GM12878 (cell line): ENCODE measurements at regions not wholly inside any gene's neighbourhood (a gene's known extent, or its start where the extent isn't known, plus 50 kb on each side); places are given as distances from the start of the nearest gene placed in this dataset.

Experiments used
- ATAC-seq: fragments of 200-7000 bp; cut with Tn5 transposase; 3 replicates; pipeline ENCODE4 v1.9.1; 2020; ENCODE audit warnings: mild to moderate bottlenecking, moderate library complexity
- BruUV-seq: library from RNA; stranded (reverse); fragments of 400-500 nt; replicated peaks from 2 replicates; lab custom pipeline; 2021; lab: Mats Ljungman, UMichigan
- CTCF ChIA-PET: fragments of 300-600 bp; sonication (Branson Sonifier 250); formaldehyde crosslinking; extraction: SDS; loops from one replicate; lab custom pipeline; 2021; ENCODE audit warnings: inconsistent platforms; lab: Yijun Ruan, JAX
- POLR2A ChIA-PET: fragments of 350-600 bp; formaldehyde crosslinking; extraction: SDS; loops from one replicate; lab custom pipeline; 2021; ENCODE audit warnings: inconsistent platforms; lab: Charles Lee
- RAD21 ChIA-PET: fragments of 300-600 bp; sonication (Branson Sonifier 250); formaldehyde crosslinking; loops from one replicate; lab custom pipeline; 2023; ENCODE audit warnings: antibody characterized with exemption; ENCODE audit not compliant: unreplicated experiment; lab: Charles Lee
- SMC1A ChIA-PET: fragments of 300-600 bp; sonication (Branson Sonifier 250); formaldehyde crosslinking; loops from one replicate; lab custom pipeline; 2023; ENCODE audit not compliant: unreplicated experiment, uncharacterized antibody; lab: Charles Lee
- DNase-seq: peaks from one replicate; pipeline ENCODE4 v3.0.0-alpha.2; 2011; ENCODE audit warnings: low read depth, low spot score
- FAIRE-seq: peaks from 3 replicates; lab custom pipeline; 2011; peaks lifted over from hg19 to GRCh38; lab: Jason Lieb, UNC
- H2AFZ ChIP-seq: 2 replicates; pipeline ENCODE4 v1.6.0; 2011; ENCODE audit warnings: low read depth, low read length, control low read depth; ENCODE audit not compliant: control insufficient read depth
- H3K27ac ChIP-seq: 2 replicates; pipeline ENCODE4 v1.5.1; 2011; ENCODE audit warnings: control low read depth; ENCODE audit not compliant: control insufficient read depth, insufficient read depth
- H3K27me3 ChIP-seq, 2 experiments: replicated peaks in 1 of 2; 2 replicates each; pipeline versions ENCODE4 v1.6.0 to v1.6.1; 2011; ENCODE audit warnings: low read length in 1 of 2; ENCODE audit not compliant: control insufficient read depth in 2 of 2, insufficient read depth in 2 of 2
- H3K36me3 ChIP-seq, 2 experiments: 2 replicates each; pipeline ENCODE4 v1.5.1; 2011; ENCODE audit warnings: low read length in 1 of 2; ENCODE audit not compliant: control insufficient read depth in 2 of 2, insufficient read depth in 2 of 2
- H3K4me1 ChIP-seq: 2 replicates; pipeline ENCODE4 v1.6.1; 2011; ENCODE audit warnings: mild to moderate bottlenecking, low read length, moderate library complexity, mixed read lengths; ENCODE audit not compliant: control insufficient read depth, insufficient read depth
- H3K4me2 ChIP-seq: 2 replicates; pipeline ENCODE4 v1.6.0; 2011; ENCODE audit warnings: control low read depth; ENCODE audit not compliant: control insufficient read depth, insufficient read depth
- H3K4me3 ChIP-seq: fragments of 200-600 bp; sonication (generic); 2 replicates; pipeline ENCODE4 v1.5.1; 2016
- H3K79me2 ChIP-seq: 2 replicates; pipeline ENCODE4 v1.6.0; 2011; ENCODE audit warnings: low read length; ENCODE audit not compliant: control insufficient read depth, insufficient read depth
- H3K9ac ChIP-seq: 2 replicates; pipeline ENCODE4 v1.8.0; 2011; ENCODE audit warnings: low read length, control low read depth, mixed read lengths; ENCODE audit not compliant: control insufficient read depth, insufficient read depth
- H3K9me3 ChIP-seq: replicated peaks from 3 replicates; pipeline ENCODE4 v1.5.1; 2011; ENCODE audit warnings: mild to moderate bottlenecking, low read length; ENCODE audit not compliant: control insufficient read depth, insufficient read depth
- H4K20me1 ChIP-seq: 2 replicates; pipeline ENCODE4 v1.6.0; 2011; ENCODE audit not compliant: control insufficient read depth, insufficient read depth
- CBX3 ChIP-seq: fragments of 200-600 bp; sonication (generic); IDR thresholded peaks from 2 replicates; pipeline ENCODE4 v1.6.1; 2016; ENCODE audit warnings: low read depth, borderline replicate concordance
- FOXM1 ChIP-seq: IDR thresholded peaks from 2 replicates; pipeline ENCODE4 v1.6.1; 2012; ENCODE audit warnings: low read depth, mild to moderate bottlenecking, inconsistent platforms, low read length, moderate library complexity
- MAX ChIP-seq: IDR thresholded peaks from 2 replicates; pipeline ENCODE4 v1.6.1; 2012; ENCODE audit warnings: low read depth, low read length, improper control_type of control experiment
- MXI1 ChIP-seq: fragments of 150-350 bp; IDR thresholded peaks from 2 replicates; pipeline ENCODE4 v1.6.1; 2011; ENCODE audit warnings: low read depth, mild to moderate bottlenecking, inconsistent platforms, low read length, improper control_type of control experiment
- NFYB ChIP-seq: IDR thresholded peaks from 2 replicates; pipeline ENCODE4 v1.6.1; 2011; ENCODE audit warnings: low read depth, mild to moderate bottlenecking, low read length, improper control_type of control experiment, moderate library complexity; ENCODE audit not compliant: insufficient read depth
- POU2F2 ChIP-seq: IDR thresholded peaks from 3 replicates; pipeline ENCODE4 v1.6.1; 2011; ENCODE audit warnings: low read depth, mild to moderate bottlenecking, low read length, borderline replicate concordance
- RFX5 ChIP-seq: IDR thresholded peaks from 2 replicates; pipeline ENCODE4 v1.6.1; 2011; ENCODE audit warnings: low read depth, low read length, improper control_type of control experiment
- SIX5 ChIP-seq: IDR thresholded peaks from 2 replicates; pipeline ENCODE4 v1.6.1; 2011; ENCODE audit warnings: mild to moderate bottlenecking, low read depth, low read length, moderate library complexity; ENCODE audit not compliant: severe bottlenecking
- SPI1 ChIP-seq: IDR thresholded peaks from 2 replicates; pipeline ENCODE4 v1.6.1; 2011; ENCODE audit warnings: low read depth, mild to moderate bottlenecking, low read length, moderate library complexity, borderline replicate concordance; ENCODE audit not compliant: insufficient read depth
- TCF7 ChIP-seq: IDR thresholded peaks from 2 replicates; pipeline ENCODE4 v1.6.1; 2014; ENCODE audit warnings: antibody characterized with exemption, borderline replicate concordance
- WGBS: methylation state at CpG from one replicate; pipeline ENCODE4 v1.1.6; 2016; ENCODE audit warnings: low lambda C conversion rate; ENCODE audit not compliant: insufficient replicate concordance, insufficient coverage; ENCODE audit errors: missing lambda C conversion rate; 5-methylcytosine and 5-hydroxymethylcytosine counted together
- in situ Hi-C: fragments of 300-500 bp; cut with MboI; formaldehyde crosslinking; loops from 9 replicates; pipeline ENCODE4 v1.14.3; 2018; ENCODE audit warnings: mixed read lengths
- intact Hi-C: fragments of 100-400 bp; cut with micrococcal nuclease; formaldehyde crosslinking; loops from one replicate; pipeline ENCODE4 v1.14.2; 2022; ENCODE audit not compliant: unreplicated experiment
- TF ChIP-seq, protein P1 (sequence below): IDR thresholded peaks from 2 replicates; pipeline ENCODE4 v1.6.1; 2011; ENCODE audit warnings: low read depth, low read length, improper control_type of control experiment, borderline replicate concordance
- TF ChIP-seq, protein P2 (sequence below): fragments of 450-650 bp; IDR thresholded peaks from 2 replicates; pipeline ENCODE4 v1.6.1; 2017; ENCODE audit warnings: mild to moderate bottlenecking
- TF ChIP-seq, protein P3 (sequence below): IDR thresholded peaks from 2 replicates; pipeline ENCODE4 v1.6.1; 2011; ENCODE audit warnings: borderline replicate concordance, low read depth, mild to moderate bottlenecking, moderate library complexity, low read length; ENCODE audit not compliant: insufficient read depth, poor library complexity, severe bottlenecking
- TF ChIP-seq, protein P4 (sequence below): IDR thresholded peaks from 2 replicates; pipeline ENCODE4 v1.6.1; 2012; ENCODE audit warnings: low read depth, low read length, improper control_type of control experiment

DNA sequence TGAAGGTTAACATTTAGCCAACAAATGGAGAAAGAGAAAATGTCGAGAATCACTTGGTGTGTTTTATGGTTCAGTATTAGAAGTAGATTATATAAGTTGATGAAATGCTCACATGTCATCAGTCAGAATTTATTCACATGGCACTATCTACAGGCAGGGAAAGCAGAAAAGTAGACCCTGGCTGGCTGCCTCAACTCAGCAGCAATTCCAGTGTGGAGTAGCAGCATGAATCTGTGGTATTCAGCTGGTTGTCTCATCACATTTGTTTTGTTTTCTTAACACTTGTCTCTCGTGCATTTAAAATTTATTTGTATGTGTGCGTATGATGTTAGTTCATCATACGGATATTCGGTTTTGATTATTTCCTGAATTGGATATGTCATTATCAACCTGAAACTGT is 153.5 kb upstream of the OR13F1 start (continued):
- TF ChIP-seq, protein P1, sequence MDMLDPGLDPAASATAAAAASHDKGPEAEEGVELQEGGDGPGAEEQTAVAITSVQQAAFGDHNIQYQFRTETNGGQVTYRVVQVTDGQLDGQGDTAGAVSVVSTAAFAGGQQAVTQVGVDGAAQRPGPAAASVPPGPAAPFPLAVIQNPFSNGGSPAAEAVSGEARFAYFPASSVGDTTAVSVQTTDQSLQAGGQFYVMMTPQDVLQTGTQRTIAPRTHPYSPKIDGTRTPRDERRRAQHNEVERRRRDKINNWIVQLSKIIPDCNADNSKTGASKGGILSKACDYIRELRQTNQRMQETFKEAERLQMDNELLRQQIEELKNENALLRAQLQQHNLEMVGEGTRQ: no peak
- TF ChIP-seq, protein P2, sequence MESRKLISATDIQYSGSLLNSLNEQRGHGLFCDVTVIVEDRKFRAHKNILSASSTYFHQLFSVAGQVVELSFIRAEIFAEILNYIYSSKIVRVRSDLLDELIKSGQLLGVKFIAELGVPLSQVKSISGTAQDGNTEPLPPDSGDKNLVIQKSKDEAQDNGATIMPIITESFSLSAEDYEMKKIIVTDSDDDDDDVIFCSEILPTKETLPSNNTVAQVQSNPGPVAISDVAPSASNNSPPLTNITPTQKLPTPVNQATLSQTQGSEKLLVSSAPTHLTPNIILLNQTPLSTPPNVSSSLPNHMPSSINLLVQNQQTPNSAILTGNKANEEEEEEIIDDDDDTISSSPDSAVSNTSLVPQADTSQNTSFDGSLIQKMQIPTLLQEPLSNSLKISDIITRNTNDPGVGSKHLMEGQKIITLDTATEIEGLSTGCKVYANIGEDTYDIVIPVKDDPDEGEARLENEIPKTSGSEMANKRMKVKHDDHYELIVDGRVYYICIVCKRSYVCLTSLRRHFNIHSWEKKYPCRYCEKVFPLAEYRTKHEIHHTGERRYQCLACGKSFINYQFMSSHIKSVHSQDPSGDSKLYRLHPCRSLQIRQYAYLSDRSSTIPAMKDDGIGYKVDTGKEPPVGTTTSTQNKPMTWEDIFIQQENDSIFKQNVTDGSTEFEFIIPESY: no peak
- no peak for TF ChIP-seq MXI1
- TF ChIP-seq POU2F2: no peak

DNA sequence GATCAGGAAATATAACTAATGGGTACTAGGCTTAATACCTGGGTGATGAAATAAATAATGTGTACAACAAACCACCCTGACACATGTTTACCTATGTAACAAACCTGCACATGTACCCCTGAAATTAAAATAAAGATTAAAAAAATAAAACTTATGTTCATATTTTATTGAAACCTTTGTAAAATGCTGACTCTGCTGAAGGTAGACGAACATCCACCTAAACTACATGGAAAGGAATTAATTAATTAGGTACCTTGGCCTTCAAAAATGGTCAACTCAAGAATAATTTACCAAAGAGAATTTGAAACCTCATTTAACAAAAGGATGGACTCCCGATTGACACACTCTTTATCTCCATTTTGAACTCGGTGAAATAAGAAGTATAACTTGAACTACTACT is 152.3 kb upstream of the OR13F1 start:
- ChIA-PET CTCF (no interaction called here), SMC1A (interaction anchor here (0.7 kb wide), 1 partner anchor 11 kb away, joined by 3 read pairs; no protein-coding TSS in a partner anchor), RAD21 (interaction anchor here (1.4 kb wide), 1 partner anchor 35 kb away, joined by 3 read pairs; no protein-coding TSS in a partner anchor), POLR2A (no interaction called here)
- Histone ChIP-seq H3K79me2 (no peaks in the 10 kb centered on the region), H3K4me1 (no peaks in the 10 kb centered on the region), H3K4me3 (no peak overlapping the region), H3K27ac (no peak overlapping the region), H3K27me3 (no peaks in the 10 kb centered on the region), H3K4me2 (no peak overlapping the region), H4K20me1 (no peaks in the 10 kb centered on the region), H3K9me3 (no peaks in the 10 kb centered on the region), H2AFZ (no peak overlapping the region), H3K36me3 (no peaks in the 10 kb centered on the region), H3K9ac (no peak overlapping the region)
- ATAC-seq (no peak), DNase-seq (no peak), FAIRE-seq (no peak)
- in situ Hi-C loops (no loop called here), intact Hi-C loops (no loop called here)
- BruUV-seq: no TSS peak
- 0% methylated on average over 3 of the region's 3 CpGs for WGBS
- TF ChIP-seq SPI1: no peak
- no peak for TF ChIP-seq FOXM1
- TF ChIP-seq, protein P1: no peak
- no peak for TF ChIP-seq MXI1
- no peak for TF ChIP-seq NFYB
- TF ChIP-seq, protein P3, sequence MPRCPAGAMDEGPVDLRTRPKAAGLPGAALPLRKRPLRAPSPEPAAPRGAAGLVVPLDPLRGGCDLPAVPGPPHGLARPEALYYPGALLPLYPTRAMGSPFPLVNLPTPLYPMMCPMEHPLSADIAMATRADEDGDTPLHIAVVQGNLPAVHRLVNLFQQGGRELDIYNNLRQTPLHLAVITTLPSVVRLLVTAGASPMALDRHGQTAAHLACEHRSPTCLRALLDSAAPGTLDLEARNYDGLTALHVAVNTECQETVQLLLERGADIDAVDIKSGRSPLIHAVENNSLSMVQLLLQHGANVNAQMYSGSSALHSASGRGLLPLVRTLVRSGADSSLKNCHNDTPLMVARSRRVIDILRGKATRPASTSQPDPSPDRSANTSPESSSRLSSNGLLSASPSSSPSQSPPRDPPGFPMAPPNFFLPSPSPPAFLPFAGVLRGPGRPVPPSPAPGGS: no peak
- TF ChIP-seq RFX5: no peak
- TF ChIP-seq TCF7: no peak
- no peak for TF ChIP-seq CBX3
- TF ChIP-seq, protein P4, sequence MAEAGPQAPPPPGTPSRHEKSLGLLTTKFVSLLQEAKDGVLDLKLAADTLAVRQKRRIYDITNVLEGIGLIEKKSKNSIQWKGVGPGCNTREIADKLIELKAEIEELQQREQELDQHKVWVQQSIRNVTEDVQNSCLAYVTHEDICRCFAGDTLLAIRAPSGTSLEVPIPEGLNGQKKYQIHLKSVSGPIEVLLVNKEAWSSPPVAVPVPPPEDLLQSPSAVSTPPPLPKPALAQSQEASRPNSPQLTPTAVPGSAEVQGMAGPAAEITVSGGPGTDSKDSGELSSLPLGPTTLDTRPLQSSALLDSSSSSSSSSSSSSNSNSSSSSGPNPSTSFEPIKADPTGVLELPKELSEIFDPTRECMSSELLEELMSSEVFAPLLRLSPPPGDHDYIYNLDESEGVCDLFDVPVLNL: no peak
- no peak for TF ChIP-seq MAX
- no peak for TF ChIP-seq SIX5
